H7 (cell line): ENCODE measurements at regions not wholly inside any gene's neighbourhood (a gene's known extent, or its start where the extent isn't known, plus 50 kb on each side); places are given as distances from the start of the nearest gene placed in this dataset.
"Not testable (repeated sequence)": the region's sequence is repeated elsewhere in the genome, so short reads cannot be mapped to it uniquely, and the experiment has no call there.

ENCODE experiments used
- DNase-seq: peaks from one replicate; pipeline ENCODE4 v3.0.0; 2012
- H3K27me3 ChIP-seq: 2 replicates; pipeline ENCODE4 v1.6.0; 2011; ENCODE audit warnings: mild to moderate bottlenecking, low read length; ENCODE audit not compliant: control insufficient read depth, insufficient read depth
- H3K36me3 ChIP-seq: replicated peaks from 2 replicates; pipeline ENCODE4 v1.5.1; 2011; ENCODE audit warnings: low read length; ENCODE audit not compliant: control insufficient read depth, insufficient read depth
- H3K4me3 ChIP-seq: 2 replicates; pipeline ENCODE4 v1.5.1; 2011; ENCODE audit warnings: low read depth, mild to moderate bottlenecking, control low read depth, low read length, moderate library complexity; ENCODE audit not compliant: insufficient read depth

- Histone ChIP-seq H3K27me3 (no peaks in the 10 kb centered on the region), H3K36me3 (no peaks in the 10 kb centered on the region), H3K4me3 (no peak overlapping the region)
- no peak for DNase-seq
These were observed 212.3 kb upstream of the TBX18 start for GRCh38 chr6:84976526-84977362.

DNA sequence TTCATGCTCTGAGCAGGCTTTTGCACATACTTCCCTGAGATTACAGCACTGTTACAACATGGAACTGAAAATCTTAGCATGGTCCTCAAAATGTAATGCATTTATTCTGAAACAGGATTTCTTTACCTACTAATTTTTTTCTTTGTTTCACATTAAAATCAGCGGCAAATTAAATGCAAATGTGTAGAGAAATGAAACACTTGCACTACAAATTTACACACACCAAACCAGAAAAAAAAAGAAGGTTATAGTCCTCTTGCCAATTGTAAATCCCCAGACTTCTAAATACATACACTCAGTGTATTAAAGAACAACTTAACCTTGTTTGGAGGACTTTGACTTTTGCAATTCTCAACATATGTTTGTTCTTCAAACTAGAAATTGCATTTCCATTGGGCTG is 210.9 kb upstream of the TBX18 start:
- no peak for DNase-seq
- H3K36me3 ChIP-seq, result no peaks in the 10 kb centered on the region
- H3K27me3 ChIP-seq, result no peaks in the 10 kb centered on the region
- no peak overlapping the region for H3K4me3 ChIP-seq

DNA sequence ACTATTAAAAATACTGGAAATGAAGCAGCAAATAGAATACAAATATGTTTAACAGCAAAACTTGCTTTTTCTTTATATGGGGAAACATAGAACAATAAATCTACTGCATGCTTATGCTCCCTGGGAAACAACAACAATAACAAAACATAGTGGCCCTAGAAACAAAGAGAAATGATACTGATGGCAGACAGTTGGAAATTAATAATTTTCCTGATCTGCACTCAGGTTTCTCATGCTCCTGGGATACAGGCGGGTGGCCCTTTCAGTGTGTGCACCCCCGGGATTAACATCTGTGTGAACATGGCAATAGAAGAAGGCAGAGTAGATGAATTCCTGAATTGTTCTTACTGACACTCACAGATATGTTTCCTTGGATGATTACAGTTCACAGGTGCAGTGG is 209.2 kb upstream of the TBX18 start:
- Histone ChIP-seq H3K27me3 (no peaks in the 10 kb centered on the region), H3K4me3 (no peak overlapping the region)
- no peak for DNase-seq

DNA sequence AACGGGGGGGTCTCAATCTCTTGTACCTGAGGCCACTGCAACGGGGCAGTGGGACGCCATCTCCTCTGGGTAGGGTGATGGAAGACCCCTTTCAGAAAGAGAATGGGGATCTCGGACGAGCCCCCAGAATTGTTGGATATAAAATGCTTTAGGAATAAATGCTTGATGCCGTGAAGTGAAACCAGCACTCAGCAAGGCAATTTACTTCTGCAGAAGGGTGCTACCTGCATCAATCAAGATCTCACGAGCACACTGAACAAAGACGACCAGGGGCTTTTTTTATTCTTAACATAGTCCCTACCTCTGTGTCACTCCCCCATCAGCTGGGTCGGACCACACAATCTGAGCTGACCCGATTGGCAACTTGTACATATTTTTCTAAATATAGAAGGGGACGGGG is 203.6 kb upstream of the TBX18 start:
- Histone ChIP-seq H3K27me3 (no peaks in the 10 kb centered on the region), H3K36me3 (no peaks in the 10 kb centered on the region), H3K4me3 (no peak overlapping the region)
- DNase-seq, result no peak

More for the DNA sequence above, 209.2 kb upstream of the TBX18 start:
- H3K36me3 ChIP-seq, result no peaks in the 10 kb centered on the region

GRCh38 chr6:84967389-84967788 is 203.0 kb upstream of the TBX18 start:
- H3K36me3 ChIP-seq, result no peaks in the 10 kb centered on the region
- H3K27me3 ChIP-seq, result no peaks in the 10 kb centered on the region
- peak; percentile 19 for DNase-seq
- H3K4me3 ChIP-seq, result no peak overlapping the region

DNA sequence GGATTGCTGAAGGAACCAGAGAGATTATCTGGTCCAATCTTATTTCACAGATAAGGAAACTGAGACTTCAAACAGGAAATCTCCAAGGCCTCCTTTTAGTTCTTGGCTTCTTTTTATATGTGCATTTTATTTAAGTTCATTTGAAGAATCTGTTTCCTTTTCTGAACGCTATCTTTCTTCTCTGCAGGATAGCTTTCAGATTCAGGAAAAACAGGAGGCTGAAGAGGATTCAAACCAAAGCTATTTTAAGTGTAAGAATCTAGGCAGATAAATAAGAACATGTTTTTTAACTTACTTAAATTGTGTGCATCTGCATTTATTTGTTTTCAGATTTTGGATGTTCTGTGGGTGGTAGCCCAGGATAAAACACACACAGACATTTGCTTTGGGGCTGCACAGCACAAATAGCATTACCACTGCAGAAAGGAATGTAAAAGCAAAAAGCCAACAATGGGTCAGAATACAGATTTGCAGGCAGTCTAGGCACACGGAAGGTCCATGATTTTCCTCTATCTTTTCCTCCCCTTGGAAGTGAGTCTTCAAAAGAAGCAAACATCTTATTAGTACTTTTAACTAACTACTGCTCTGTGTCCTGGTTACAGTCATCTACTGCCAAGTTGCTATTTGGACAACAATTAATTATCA is 188.8 kb upstream of the TBX18 start:
- no peak for DNase-seq
- Histone ChIP-seq H3K36me3 (no peaks in the 10 kb centered on the region), H3K27me3 (no peaks in the 10 kb centered on the region), H3K4me3 (no peak overlapping the region)

DNA sequence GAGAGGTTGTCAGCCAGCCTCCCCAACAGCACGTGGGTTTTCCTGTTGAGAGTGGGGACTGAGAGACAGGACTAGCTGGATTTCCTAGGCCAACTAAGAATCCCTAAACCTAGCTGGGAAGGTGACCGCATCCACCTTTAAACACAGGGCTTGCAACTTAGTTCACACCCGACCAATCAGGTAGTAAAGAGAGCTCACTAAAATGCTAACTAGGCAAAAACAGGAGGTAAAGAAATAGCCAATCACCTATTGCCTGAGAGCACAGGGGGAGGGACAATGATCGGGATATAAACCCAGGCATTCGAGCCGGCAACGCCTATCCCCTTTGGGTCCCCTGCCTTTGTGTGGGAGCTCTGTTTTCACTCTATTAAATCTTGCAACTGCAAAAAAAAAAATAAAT is 180.5 kb upstream of the TBX18 start:
- H3K36me3 ChIP-seq, DNase-seq, H3K4me3 ChIP-seq, H3K27me3 ChIP-seq: not testable (repeated sequence)

- Histone ChIP-seq H3K27me3 (no peaks in the 10 kb centered on the region), H3K4me3 (no peak overlapping the region), H3K36me3 (no peaks in the 10 kb centered on the region)
- no peak for DNase-seq
These were observed 179.5 kb upstream of the TBX18 start for GRCh38 chr6:84943905-84944304.

DNA sequence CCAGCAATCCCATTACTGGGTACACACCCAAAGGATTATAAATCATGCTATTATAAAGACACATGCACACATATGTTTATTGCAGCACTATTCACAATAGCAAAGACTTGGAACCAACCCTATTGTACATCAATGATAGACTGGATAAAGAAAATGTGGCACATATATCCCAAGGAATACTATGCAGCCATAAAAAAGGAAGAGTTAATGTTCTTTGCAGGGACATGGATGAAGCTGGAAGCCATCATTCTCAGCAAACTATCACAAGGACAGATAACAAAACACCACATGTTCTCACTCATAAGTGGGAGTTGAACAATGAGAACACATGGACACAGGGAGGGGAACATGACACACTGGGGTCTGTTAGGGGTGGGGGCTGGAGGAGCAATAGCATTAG is 177.2 kb upstream of the TBX18 start:
- not testable (repeated sequence) for H3K4me3 ChIP-seq, H3K36me3 ChIP-seq, DNase-seq, H3K27me3 ChIP-seq

DNA sequence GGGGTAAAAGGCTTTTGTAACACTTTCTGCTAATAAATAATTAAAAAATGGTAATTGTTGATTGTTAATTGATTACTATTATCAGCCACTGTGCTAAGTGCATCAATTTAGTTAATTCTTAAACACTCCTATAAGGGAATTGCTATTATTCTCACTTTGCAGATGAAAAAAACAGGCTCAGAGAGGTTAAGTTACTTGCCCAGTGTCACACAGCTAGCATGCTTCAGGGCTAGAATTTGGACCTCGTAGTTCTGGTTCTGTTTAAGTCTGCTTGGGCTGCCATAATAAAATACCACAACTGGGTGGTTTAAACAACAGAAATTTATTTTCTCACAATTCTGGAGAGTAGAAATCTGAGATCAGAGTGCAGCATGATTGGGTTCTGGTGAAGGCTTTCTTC is 164.8 kb upstream of the TBX18 start:
- no peaks in the 10 kb centered on the region for H3K36me3 ChIP-seq
- no peak for DNase-seq
- H3K27me3 ChIP-seq, result no peaks in the 10 kb centered on the region
- no peak overlapping the region for H3K4me3 ChIP-seq

- no peak for DNase-seq
These were observed 163.2 kb upstream of the TBX18 start for GRCh38 chr6:84927551-84927950.

DNA sequence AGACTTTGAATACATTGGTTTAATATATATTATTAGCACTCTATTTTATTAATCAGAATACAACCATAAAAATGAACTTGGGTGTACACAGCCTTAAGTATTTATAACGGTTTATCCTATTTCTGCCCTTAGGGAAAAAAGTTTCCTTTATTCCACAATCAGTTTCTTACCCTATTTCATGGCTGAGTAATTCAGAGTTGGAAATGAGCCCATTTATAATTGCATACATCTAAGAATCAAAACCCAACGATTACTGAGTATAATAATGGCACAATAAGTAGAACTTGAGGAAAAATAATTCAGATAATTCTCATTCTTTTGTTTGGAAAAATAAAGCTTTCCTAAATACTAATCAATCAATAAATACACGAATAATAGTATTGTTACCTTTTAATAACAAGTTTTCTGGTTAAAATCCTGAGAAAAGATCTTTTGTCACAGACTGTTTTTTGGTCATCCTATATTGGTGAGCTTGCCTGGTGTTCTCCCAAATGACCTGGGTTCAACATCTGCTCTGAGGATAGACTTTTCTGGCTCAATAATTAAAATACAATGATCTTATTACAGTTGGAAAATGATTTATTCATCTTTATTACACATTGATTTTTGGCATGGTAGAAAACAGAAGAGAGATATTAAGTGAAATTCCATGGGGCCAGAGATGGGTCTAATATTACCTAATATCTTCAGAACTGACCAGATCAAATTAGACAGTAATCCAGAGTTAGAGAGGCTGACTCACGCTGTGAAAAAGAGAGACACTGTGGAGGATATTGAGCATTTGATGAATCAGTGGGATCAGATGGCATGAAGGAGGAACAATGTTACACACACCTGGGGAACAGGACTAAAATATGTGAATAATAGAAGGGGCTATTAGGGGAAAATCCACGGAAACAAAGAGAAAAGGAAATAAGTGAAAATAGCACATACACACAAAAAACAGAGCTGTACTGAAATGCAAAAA is 162.1 kb upstream of the TBX18 start:
- Histone ChIP-seq H3K27me3 (no peaks in the 10 kb centered on the region), H3K36me3 (no peaks in the 10 kb centered on the region), H3K4me3 (no peak overlapping the region)
- no peak for DNase-seq

More at GRCh38 chr6:84927551-84927950, 163.2 kb upstream of the TBX18 start:
- H3K27me3 ChIP-seq, result no peaks in the 10 kb centered on the region
- no peaks in the 10 kb centered on the region for H3K36me3 ChIP-seq
- no peak overlapping the region for H3K4me3 ChIP-seq

DNA sequence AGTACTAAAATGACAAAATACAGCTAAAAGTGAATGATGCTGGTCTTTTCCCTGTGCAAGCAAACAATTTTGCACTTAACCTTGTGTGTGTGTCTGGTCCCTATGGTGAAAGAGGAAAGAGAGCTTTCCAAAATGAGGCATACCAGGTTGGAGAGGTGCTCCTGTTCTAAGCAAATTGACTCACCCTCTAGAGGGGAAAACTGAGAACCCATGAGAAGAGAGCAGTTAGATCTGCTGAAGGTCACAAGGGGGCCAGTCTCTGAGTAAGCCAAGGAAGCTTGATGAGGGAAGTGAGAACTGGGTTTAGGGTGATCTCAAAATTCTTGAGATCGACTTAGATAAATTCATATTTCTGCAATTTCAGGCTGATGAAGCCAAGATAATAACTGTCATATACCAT is 157.5 kb upstream of the TBX18 start:
- no peak overlapping the region for H3K4me3 ChIP-seq
- no peaks in the 10 kb centered on the region for H3K36me3 ChIP-seq
- no peak for DNase-seq
- H3K27me3 ChIP-seq, result no peaks in the 10 kb centered on the region

DNA sequence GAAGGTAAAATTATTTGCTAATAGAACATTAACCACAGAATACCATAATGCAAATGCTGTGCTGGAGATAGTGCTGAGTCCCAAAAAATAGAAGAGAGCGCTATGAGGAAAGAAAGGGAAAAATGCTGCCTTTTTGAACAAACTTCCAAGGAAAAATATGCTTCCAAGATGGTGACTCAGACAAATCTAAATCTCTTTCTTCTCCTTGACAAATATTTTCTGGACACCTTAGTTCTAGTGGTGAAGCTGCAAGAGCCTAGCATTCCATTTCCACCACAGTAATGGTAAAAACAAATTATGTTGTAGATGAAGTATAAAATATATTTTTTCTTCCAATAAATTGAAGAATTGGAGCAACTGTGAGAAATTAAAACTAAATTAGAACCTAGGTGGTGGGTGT is 155.6 kb upstream of the TBX18 start:
- Histone ChIP-seq H3K36me3 (no peaks in the 10 kb centered on the region), H3K27me3 (no peaks in the 10 kb centered on the region), H3K4me3 (no peak overlapping the region)
- no peak for DNase-seq
